ENCODE measurements at regions not wholly inside any gene's neighbourhood (a gene's known extent, or its start where the extent isn't known, plus 50 kb on each side); places are given as distances from the start of the nearest gene placed in this dataset.

DNA sequence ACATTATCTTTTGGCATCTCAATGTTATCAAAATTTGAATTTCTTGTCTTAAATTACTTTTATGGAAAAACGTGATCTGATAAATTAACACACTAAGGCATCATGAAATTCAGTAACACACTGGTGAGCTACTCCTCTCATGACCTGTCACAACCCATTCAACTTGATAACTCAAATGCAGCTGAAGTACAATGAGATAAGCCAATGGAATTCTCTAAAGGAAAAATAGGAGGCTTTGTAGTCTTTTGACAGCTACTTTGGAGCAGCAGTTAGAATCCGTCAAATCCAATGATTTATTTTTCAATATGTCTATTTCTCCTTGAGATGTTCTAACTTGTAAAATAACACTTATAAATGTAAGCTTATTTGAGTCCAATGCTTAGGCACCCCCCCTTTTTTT, 1029.4 kb downstream of the TRHDE start (continued):
- TF ChIP-seq, protein P1, sequence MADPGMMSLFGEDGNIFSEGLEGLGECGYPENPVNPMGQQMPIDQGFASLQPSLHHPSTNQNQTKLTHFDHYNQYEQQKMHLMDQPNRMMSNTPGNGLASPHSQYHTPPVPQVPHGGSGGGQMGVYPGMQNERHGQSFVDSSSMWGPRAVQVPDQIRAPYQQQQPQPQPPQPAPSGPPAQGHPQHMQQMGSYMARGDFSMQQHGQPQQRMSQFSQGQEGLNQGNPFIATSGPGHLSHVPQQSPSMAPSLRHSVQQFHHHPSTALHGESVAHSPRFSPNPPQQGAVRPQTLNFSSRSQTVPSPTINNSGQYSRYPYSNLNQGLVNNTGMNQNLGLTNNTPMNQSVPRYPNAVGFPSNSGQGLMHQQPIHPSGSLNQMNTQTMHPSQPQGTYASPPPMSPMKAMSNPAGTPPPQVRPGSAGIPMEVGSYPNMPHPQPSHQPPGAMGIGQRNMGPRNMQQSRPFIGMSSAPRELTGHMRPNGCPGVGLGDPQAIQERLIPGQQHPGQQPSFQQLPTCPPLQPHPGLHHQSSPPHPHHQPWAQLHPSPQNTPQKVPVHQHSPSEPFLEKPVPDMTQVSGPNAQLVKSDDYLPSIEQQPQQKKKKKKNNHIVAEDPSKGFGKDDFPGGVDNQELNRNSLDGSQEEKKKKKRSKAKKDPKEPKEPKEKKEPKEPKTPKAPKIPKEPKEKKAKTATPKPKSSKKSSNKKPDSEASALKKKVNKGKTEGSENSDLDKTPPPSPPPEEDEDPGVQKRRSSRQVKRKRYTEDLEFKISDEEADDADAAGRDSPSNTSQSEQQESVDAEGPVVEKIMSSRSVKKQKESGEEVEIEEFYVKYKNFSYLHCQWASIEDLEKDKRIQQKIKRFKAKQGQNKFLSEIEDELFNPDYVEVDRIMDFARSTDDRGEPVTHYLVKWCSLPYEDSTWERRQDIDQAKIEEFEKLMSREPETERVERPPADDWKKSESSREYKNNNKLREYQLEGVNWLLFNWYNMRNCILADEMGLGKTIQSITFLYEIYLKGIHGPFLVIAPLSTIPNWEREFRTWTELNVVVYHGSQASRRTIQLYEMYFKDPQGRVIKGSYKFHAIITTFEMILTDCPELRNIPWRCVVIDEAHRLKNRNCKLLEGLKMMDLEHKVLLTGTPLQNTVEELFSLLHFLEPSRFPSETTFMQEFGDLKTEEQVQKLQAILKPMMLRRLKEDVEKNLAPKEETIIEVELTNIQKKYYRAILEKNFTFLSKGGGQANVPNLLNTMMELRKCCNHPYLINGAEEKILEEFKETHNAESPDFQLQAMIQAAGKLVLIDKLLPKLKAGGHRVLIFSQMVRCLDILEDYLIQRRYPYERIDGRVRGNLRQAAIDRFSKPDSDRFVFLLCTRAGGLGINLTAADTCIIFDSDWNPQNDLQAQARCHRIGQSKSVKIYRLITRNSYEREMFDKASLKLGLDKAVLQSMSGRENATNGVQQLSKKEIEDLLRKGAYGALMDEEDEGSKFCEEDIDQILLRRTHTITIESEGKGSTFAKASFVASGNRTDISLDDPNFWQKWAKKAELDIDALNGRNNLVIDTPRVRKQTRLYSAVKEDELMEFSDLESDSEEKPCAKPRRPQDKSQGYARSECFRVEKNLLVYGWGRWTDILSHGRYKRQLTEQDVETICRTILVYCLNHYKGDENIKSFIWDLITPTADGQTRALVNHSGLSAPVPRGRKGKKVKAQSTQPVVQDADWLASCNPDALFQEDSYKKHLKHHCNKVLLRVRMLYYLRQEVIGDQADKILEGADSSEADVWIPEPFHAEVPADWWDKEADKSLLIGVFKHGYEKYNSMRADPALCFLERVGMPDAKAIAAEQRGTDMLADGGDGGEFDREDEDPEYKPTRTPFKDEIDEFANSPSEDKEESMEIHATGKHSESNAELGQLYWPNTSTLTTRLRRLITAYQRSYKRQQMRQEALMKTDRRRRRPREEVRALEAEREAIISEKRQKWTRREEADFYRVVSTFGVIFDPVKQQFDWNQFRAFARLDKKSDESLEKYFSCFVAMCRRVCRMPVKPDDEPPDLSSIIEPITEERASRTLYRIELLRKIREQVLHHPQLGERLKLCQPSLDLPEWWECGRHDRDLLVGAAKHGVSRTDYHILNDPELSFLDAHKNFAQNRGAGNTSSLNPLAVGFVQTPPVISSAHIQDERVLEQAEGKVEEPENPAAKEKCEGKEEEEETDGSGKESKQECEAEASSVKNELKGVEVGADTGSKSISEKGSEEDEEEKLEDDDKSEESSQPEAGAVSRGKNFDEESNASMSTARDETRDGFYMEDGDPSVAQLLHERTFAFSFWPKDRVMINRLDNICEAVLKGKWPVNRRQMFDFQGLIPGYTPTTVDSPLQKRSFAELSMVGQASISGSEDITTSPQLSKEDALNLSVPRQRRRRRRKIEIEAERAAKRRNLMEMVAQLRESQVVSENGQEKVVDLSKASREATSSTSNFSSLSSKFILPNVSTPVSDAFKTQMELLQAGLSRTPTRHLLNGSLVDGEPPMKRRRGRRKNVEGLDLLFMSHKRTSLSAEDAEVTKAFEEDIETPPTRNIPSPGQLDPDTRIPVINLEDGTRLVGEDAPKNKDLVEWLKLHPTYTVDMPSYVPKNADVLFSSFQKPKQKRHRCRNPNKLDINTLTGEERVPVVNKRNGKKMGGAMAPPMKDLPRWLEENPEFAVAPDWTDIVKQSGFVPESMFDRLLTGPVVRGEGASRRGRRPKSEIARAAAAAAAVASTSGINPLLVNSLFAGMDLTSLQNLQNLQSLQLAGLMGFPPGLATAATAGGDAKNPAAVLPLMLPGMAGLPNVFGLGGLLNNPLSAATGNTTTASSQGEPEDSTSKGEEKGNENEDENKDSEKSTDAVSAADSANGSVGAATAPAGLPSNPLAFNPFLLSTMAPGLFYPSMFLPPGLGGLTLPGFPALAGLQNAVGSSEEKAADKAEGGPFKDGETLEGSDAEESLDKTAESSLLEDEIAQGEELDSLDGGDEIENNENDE (IDR thresholded peaks at IDR 0.05; ENCODE audit: insufficient replicate concordance, low read length) = no peak
- TF ChIP-seq SRF (IDR thresholded peaks at IDR 0.05; ENCODE audit: low read depth, low read length) = no peak

All from H1 (cell line).